HFFc6 (cell line): ENCODE measurements at regions not wholly inside any gene's neighbourhood (a gene's known extent, or its start where the extent isn't known, plus 50 kb on each side); places are given as distances from the start of the nearest gene placed in this dataset.
"Not testable (repeated sequence)": the region's sequence is repeated elsewhere in the genome, so short reads cannot be mapped to it uniquely, and the experiment has no call there.

Source experiments
- DNase-seq: peaks from one replicate; pipeline ENCODE4 v3.0.0-alpha.2; 2018
- H3K27ac Mint-ChIP-seq: 2 replicates; pipeline ENCODE4 v1.8.0; 2020; ENCODE audit warnings: mild to moderate bottlenecking, mixed read lengths
- H3K27me3 Mint-ChIP-seq: 2 replicates; pipeline ENCODE4 v1.8.0; 2021; ENCODE audit warnings: mild to moderate bottlenecking, moderate library complexity, mixed read lengths; ENCODE audit not compliant: insufficient read depth
- H3K36me3 Mint-ChIP-seq: 2 replicates; pipeline ENCODE4 v1.8.0; 2021; ENCODE audit warnings: low read depth, mixed read lengths
- H3K4me1 Mint-ChIP-seq: 2 replicates; pipeline ENCODE4 v1.8.0; 2020; ENCODE audit warnings: low read depth, mixed read lengths
- H3K4me3 Mint-ChIP-seq: 2 replicates; pipeline ENCODE4 v1.8.0; 2020; ENCODE audit warnings: mild to moderate bottlenecking, moderate library complexity, mixed read lengths
- H3K9me3 Mint-ChIP-seq: 2 replicates; pipeline ENCODE4 v1.8.0; 2020; ENCODE audit warnings: mild to moderate bottlenecking, mixed read lengths
- CTCF ChIP-seq: fragments of 200-600 bp; sonication (generic); IDR thresholded peaks from 2 replicates; pipeline ENCODE4 v1.5.0; 2021; ENCODE audit warnings: antibody characterized with exemption, mild to moderate bottlenecking

GRCh38 chr2:131686894-131687238 is 159.2 kb downstream of the CCDC74A start:
- H3K27me3 Mint-ChIP-seq, H3K27ac Mint-ChIP-seq, DNase-seq: not testable (repeated sequence)
- Mint-ChIP-seq H3K4me1 (peaks cover 52% of the 10 kb centered on the region), H3K36me3 (peaks cover 60% of the 10 kb centered on the region), H3K4me3 (peak overlapping the region; percentile 30), H3K9me3 (peaks cover 18% of the 10 kb centered on the region)

- Mint-ChIP-seq H3K4me1 (peaks cover 41% of the 10 kb centered on the region), H3K9me3 (peaks cover 18% of the 10 kb centered on the region), H3K36me3 (peaks cover 73% of the 10 kb centered on the region)
- H3K4me3 Mint-ChIP-seq, H3K27me3 Mint-ChIP-seq, DNase-seq, H3K27ac Mint-ChIP-seq: not testable (repeated sequence)
Measured at GRCh38 chr2:131689066-131689465, 161.4 kb downstream of the CCDC74A start.

- H3K4me1 Mint-ChIP-seq, H3K9me3 Mint-ChIP-seq, H3K4me3 Mint-ChIP-seq, DNase-seq, H3K36me3 Mint-ChIP-seq, H3K27me3 Mint-ChIP-seq, H3K27ac Mint-ChIP-seq: not testable (repeated sequence)
Measured at GRCh38 chr2:131711268-131711667, 183.6 kb downstream of the CCDC74A start.

GRCh38 chr2:131717907-131718306 is 190.2 kb downstream of the CCDC74A start:
- H3K27ac Mint-ChIP-seq, H3K27me3 Mint-ChIP-seq, H3K4me3 Mint-ChIP-seq, H3K4me1 Mint-ChIP-seq, H3K9me3 Mint-ChIP-seq, H3K36me3 Mint-ChIP-seq, DNase-seq: not testable (repeated sequence)

- not testable (repeated sequence) for H3K27me3 Mint-ChIP-seq, H3K36me3 Mint-ChIP-seq, H3K9me3 Mint-ChIP-seq, H3K27ac Mint-ChIP-seq, H3K4me1 Mint-ChIP-seq, H3K4me3 Mint-ChIP-seq, DNase-seq
Measured at GRCh38 chr2:131721163-131721562, 193.5 kb downstream of the CCDC74A start.

GRCh38 chr2:131722256-131722655 is 194.6 kb downstream of the CCDC74A start:
- H3K4me1 Mint-ChIP-seq, H3K36me3 Mint-ChIP-seq, H3K9me3 Mint-ChIP-seq, H3K27me3 Mint-ChIP-seq, DNase-seq, H3K4me3 Mint-ChIP-seq, H3K27ac Mint-ChIP-seq: not testable (repeated sequence)

- peaks cover 5% of the 10 kb centered on the region for H3K36me3 Mint-ChIP-seq
- no peak for TF ChIP-seq CTCF
- DNase-seq: no peak
- H3K4me1 Mint-ChIP-seq: peaks cover 9% of the 10 kb centered on the region; the same call in 1 of the 2 replicates
- no peak overlapping the region for H3K27ac Mint-ChIP-seq
- H3K4me3 Mint-ChIP-seq: no peak overlapping the region
- no peaks in the 10 kb centered on the region for H3K9me3 Mint-ChIP-seq
- H3K27me3 Mint-ChIP-seq: peaks cover 2% of the 10 kb centered on the region; the same call in 1 of the 2 replicates
Measured at GRCh38 chr2:131724019-131724418, 196.3 kb downstream of the CCDC74A start.

GRCh38 chr2:131728451-131728850 is 200.8 kb downstream of the CCDC74A start:
- H3K27ac Mint-ChIP-seq, H3K36me3 Mint-ChIP-seq, H3K27me3 Mint-ChIP-seq, H3K4me3 Mint-ChIP-seq, H3K4me1 Mint-ChIP-seq, DNase-seq, H3K9me3 Mint-ChIP-seq: not testable (repeated sequence)

- not testable (repeated sequence) for H3K9me3 Mint-ChIP-seq, DNase-seq, H3K4me1 Mint-ChIP-seq, H3K27me3 Mint-ChIP-seq, H3K36me3 Mint-ChIP-seq, H3K27ac Mint-ChIP-seq, H3K4me3 Mint-ChIP-seq
Measured at GRCh38 chr2:131733530-131733929, 205.8 kb downstream of the CCDC74A start.

GRCh38 chr2:131736406-131736805 is 208.7 kb downstream of the CCDC74A start:
- not testable (repeated sequence) for H3K27ac Mint-ChIP-seq, H3K9me3 Mint-ChIP-seq, H3K4me3 Mint-ChIP-seq, H3K4me1 Mint-ChIP-seq, H3K27me3 Mint-ChIP-seq, H3K36me3 Mint-ChIP-seq, DNase-seq

GRCh38 chr2:131738533-131738932 is 210.8 kb downstream of the CCDC74A start:
- not testable (repeated sequence) for DNase-seq, H3K27ac Mint-ChIP-seq, H3K27me3 Mint-ChIP-seq, H3K4me1 Mint-ChIP-seq, H3K4me3 Mint-ChIP-seq, H3K36me3 Mint-ChIP-seq, H3K9me3 Mint-ChIP-seq

GRCh38 chr2:131738996-131739434 is 211.3 kb downstream of the CCDC74A start:
- not testable (repeated sequence) for H3K4me3 Mint-ChIP-seq, DNase-seq, H3K9me3 Mint-ChIP-seq, H3K27ac Mint-ChIP-seq, H3K36me3 Mint-ChIP-seq, H3K27me3 Mint-ChIP-seq, H3K4me1 Mint-ChIP-seq
